Calu3 (cell line): ENCODE measurements at regions not wholly inside any gene's neighbourhood (a gene's known extent, or its start where the extent isn't known, plus 50 kb on each side); places are given as distances from the start of the nearest gene placed in this dataset.

Experiments
- BruUV-seq: library from RNA; stranded (reverse); fragments of 400-500 nt; replicated peaks from 2 replicates; lab custom pipeline; 2021; lab: Mats Ljungman, UMichigan
- CTCF ChIA-PET: fragments of 300-600 bp; sonication (Branson Sonifier 250); formaldehyde crosslinking; loops from one replicate; lab custom pipeline; 2022; ENCODE audit warnings: antibody characterized with exemption; lab: Charles Lee
- DNase-seq: peaks from one replicate; pipeline ENCODE4 v3.0.0; 2022
- H3K27ac Mint-ChIP-seq: one replicate; pipeline ENCODE4 v1.8.0; 2022; ENCODE audit warnings: mixed read lengths; ENCODE audit not compliant: unreplicated experiment
- H3K27me3 Mint-ChIP-seq: one replicate; pipeline ENCODE4 v1.8.0; 2022; ENCODE audit warnings: mixed read lengths; ENCODE audit not compliant: unreplicated experiment
- H3K36me3 Mint-ChIP-seq: one replicate; pipeline ENCODE4 v1.8.0; 2022; ENCODE audit warnings: mild to moderate bottlenecking, moderate library complexity, mixed read lengths; ENCODE audit not compliant: insufficient read depth, unreplicated experiment
- H3K4me1 Mint-ChIP-seq: one replicate; pipeline ENCODE4 v1.8.0; 2022; ENCODE audit warnings: mild to moderate bottlenecking, low read depth, mixed read lengths; ENCODE audit not compliant: unreplicated experiment
- H3K4me3 Mint-ChIP-seq: one replicate; pipeline ENCODE4 v1.8.0; 2022; ENCODE audit warnings: mild to moderate bottlenecking, low read depth, moderate library complexity, mixed read lengths; ENCODE audit not compliant: unreplicated experiment
- H3K9me3 Mint-ChIP-seq: one replicate; pipeline ENCODE4 v1.8.0; 2022; ENCODE audit warnings: low read depth, mixed read lengths; ENCODE audit not compliant: unreplicated experiment
- intact Hi-C: fragments of 100-400 bp; cut with micrococcal nuclease; formaldehyde crosslinking; loops from one replicate; pipeline ENCODE4 v1.10.0; 2022; ENCODE audit not compliant: unreplicated experiment
- TF ChIP-seq, protein P1 (sequence below): fragments of 200-600 bp; IDR thresholded peaks from one replicate; pipeline ENCODE4 v1.8.0; 2022; ENCODE audit warnings: antibody characterized with exemption; ENCODE audit not compliant: unreplicated experiment

- no TSS peak for BruUV-seq
- no peak for DNase-seq
- H3K27ac Mint-ChIP-seq = no peak overlapping the region
- CTCF ChIA-PET = no interaction called here
- no peaks in the 10 kb centered on the region for H3K4me1 Mint-ChIP-seq
- peaks cover 12% of the 10 kb centered on the region for H3K9me3 Mint-ChIP-seq
- H3K27me3 Mint-ChIP-seq = no peaks in the 10 kb centered on the region
- no peak overlapping the region for H3K4me3 Mint-ChIP-seq
- TF ChIP-seq, protein P1, sequence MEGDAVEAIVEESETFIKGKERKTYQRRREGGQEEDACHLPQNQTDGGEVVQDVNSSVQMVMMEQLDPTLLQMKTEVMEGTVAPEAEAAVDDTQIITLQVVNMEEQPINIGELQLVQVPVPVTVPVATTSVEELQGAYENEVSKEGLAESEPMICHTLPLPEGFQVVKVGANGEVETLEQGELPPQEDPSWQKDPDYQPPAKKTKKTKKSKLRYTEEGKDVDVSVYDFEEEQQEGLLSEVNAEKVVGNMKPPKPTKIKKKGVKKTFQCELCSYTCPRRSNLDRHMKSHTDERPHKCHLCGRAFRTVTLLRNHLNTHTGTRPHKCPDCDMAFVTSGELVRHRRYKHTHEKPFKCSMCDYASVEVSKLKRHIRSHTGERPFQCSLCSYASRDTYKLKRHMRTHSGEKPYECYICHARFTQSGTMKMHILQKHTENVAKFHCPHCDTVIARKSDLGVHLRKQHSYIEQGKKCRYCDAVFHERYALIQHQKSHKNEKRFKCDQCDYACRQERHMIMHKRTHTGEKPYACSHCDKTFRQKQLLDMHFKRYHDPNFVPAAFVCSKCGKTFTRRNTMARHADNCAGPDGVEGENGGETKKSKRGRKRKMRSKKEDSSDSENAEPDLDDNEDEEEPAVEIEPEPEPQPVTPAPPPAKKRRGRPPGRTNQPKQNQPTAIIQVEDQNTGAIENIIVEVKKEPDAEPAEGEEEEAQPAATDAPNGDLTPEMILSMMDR = no peak
- H3K36me3 Mint-ChIP-seq = no peaks in the 10 kb centered on the region
- intact Hi-C loops = no loop called here
Measured at GRCh38 chr1:181919542-181919941, 142.0 kb downstream of the ZNF648 start.

DNA sequence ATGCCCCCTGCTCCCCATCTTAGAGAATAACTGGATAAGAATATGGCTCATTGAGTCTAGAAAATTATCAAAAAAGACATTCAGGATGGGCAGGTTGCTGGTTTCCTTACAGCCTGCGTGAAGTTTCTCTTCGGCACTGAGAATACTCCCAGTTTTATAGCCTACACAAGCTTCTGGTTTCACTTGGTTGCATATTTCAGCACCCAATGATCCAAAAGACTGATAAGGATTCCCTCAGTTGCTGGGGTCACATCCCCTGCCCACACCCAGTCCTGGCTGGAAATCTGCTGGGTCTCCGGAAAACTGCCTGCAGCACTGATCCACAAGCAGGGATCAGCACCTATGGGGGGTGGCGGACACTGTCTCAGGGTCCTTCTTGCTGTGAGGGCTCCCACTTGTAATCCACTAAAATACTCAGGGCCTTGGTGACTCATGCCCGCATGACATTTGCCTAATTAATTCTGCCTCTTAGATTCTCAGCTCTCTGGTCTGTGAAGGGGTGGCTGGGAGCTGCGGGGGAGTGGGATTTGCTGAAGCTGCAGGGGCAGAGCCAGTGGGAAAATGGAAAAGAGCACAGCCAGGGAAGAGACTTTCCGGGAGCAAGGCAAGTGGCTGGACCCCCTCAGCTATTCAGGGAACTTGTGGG is 142.5 kb downstream of the ZNF648 start:
- Mint-ChIP-seq H3K4me1 (no peaks in the 10 kb centered on the region), H3K27me3 (no peaks in the 10 kb centered on the region), H3K9me3 (peaks cover 16% of the 10 kb centered on the region), H3K4me3 (no peak overlapping the region), H3K27ac (no peak overlapping the region), H3K36me3 (no peaks in the 10 kb centered on the region)
- no TSS peak for BruUV-seq
- DNase-seq = no peak
- CTCF ChIA-PET = no interaction called here
- TF ChIP-seq, protein P1 = no peak
- intact Hi-C loops = no loop called here

GRCh38 chr1:181911715-181912114 is 149.8 kb downstream of the ZNF648 start:
- Mint-ChIP-seq H3K27ac (no peak overlapping the region), H3K4me3 (no peak overlapping the region), H3K36me3 (no peaks in the 10 kb centered on the region), H3K4me1 (no peaks in the 10 kb centered on the region), H3K27me3 (peaks cover 6% of the 10 kb centered on the region), H3K9me3 (peaks cover 11% of the 10 kb centered on the region)
- no TSS peak for BruUV-seq
- CTCF ChIA-PET = no interaction called here
- DNase-seq = no peak
- intact Hi-C loops = no loop called here
- TF ChIP-seq, protein P1 = no peak

DNA sequence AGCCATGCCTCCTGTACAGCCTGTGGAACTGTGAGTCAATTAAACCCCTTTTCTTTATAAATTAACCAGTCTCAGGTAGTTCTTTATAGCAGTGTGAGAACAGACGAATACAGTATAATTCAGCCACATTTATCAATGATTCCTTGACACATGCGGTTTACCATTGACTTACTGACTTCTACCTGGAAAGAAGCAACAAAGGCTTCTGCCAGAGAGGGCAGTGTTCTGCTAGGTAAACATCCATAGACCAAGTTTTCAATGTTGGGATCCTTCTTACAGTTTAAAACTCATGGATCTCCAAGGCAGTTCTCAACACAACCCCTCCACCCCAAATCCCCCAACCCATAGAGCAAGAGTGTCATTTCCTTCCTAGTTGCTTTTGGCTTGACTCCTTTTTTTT is 150.6 kb downstream of the ZNF648 start:
- peaks cover 14% of the 10 kb centered on the region for H3K27me3 Mint-ChIP-seq
- H3K9me3 Mint-ChIP-seq = peaks cover 11% of the 10 kb centered on the region
- intact Hi-C loops = no loop called here
- H3K36me3 Mint-ChIP-seq = no peaks in the 10 kb centered on the region
- no peak overlapping the region for H3K4me3 Mint-ChIP-seq
- TF ChIP-seq, protein P1 = no peak
- CTCF ChIA-PET = no interaction called here
- no TSS peak for BruUV-seq
- H3K27ac Mint-ChIP-seq = no peak overlapping the region
- no peaks in the 10 kb centered on the region for H3K4me1 Mint-ChIP-seq
- DNase-seq = no peak
